ENCODE measurements at regions not wholly inside any gene's neighbourhood (a gene's known extent, or its start where the extent isn't known, plus 50 kb on each side); places are given as distances from the start of the nearest gene placed in this dataset.

DNA sequence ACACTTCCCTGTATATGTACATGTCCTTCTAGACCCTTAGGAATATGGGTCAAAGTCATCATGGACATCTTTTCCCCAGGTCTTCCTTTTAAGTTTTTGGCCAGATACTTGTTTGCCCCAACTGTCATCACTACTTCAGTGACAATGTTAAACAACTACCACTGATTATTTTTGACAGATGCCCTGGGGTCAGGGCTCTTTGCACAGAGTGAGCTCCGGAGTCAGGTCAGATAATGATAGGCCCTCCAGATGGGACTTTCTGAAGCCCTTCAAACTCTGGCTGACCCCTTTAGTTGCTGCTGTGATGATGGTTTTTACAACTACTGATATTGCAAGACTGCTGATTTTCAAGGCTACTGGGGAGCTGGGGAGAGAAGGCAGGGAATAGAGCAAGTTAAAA, 449.4 kb upstream of the HS6ST1 start:
- DNase-seq (ENCODE audit: insufficient read length, low spot score), result no peak
- no peak for FAIRE-seq
- TF ChIP-seq SPI1 (IDR thresholded peaks at IDR 0.05; ENCODE audit: low read depth, low read length), result no peak
- no peak for TF ChIP-seq POLR2A (IDR thresholded peaks at IDR 0.05; ENCODE audit: low read depth, low read length)
- no peak for TF ChIP-seq POU2F2 (IDR thresholded peaks at IDR 0.05; ENCODE audit: low read depth, low read length)
- TF ChIP-seq POLR2AphosphoS5 (IDR thresholded peaks at IDR 0.05; ENCODE audit: low read depth, low read length), result no peak
- TF ChIP-seq PAX5 (IDR thresholded peaks at IDR 0.05; ENCODE audit: insufficient read depth, low read length, severe bottlenecking), result no peak
- TF ChIP-seq TAF1 (IDR thresholded peaks at IDR 0.05; ENCODE audit: low read depth, low read length), result no peak

DNA sequence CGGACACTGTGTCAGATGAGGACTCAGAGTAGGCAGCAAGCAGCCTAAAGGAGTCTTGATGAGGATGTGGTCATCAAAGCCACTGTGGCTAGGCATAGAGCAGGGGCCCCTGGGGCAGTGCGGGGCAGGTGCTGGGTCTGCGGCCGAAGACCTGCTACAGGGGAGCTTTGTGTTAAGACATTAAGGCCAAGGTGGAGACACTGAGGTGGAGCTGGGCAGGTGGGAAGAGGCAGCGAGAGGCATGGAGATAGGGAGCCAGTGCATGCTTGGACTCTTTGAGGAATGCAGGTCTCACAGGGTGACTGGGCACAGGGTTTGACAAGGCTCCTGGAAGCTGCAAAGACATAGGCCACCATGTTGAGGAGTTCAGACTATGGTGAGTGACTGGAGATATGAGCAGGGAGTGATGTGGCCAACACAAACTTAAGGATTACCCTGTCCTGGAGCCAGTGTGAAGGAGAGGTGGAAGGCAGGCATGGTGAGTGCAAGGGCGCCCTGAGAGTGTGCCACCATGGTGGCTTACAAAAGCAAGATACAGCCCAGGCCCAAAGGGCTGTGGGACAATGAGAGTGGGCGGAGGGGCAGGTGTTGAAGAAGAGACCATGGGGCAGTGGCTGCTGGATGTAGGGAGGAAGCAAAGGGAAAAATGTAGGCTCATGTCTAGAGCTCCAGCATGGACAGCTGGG, 450.9 kb upstream of the HS6ST1 start:
- DNase-seq (ENCODE audit: insufficient read length, low spot score) (no peak), FAIRE-seq (no peak)
- TF ChIP-seq POLR2A (IDR thresholded peaks at IDR 0.05; ENCODE audit: low read depth, low read length), result no peak

DNA sequence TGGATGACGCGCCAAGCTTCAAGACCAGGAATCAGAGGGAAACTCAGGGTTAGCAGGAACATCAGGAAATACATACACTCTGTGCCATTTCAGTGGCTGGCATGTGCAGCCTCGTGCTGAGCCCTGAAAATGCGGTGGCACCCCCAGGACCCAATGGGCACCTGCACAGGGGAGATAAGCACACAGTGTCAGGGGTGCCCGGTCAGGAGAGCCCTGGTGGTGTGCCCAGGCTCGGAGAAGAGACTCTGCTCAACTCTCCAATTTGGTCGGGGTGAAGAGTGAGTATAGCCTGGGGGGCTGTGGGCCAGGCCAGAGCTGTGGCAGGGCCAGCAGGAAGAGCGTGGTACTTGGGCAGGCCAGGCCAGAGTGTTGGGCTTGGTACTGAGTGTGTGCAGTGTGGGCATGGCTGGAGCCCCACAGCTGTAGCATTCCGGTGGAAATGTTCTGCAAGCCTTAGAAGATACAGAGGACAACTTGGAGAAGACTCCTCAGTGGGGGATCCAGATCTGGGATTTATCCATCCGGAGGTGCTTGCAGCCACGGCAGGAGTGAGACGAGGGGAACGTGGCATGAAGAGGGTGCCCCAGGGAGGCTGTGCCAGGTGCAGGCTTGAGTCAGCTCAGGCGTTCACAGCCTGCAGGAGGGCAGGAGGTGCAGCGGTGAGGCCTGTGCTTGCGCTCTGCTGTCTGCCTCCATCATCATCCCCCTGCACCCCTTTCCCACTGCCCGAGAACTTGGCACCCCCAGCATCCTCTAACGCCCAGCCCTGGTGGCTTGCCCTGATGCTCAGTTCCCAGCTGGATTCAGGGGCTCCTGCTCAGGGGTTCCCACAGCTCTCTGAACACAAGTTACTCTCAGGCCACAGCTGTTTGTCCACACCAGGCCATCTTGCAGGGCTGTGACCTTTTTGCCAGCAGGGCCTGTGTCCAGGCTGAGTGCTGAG, 451.7 kb upstream of the HS6ST1 start:
- TF ChIP-seq TAF1 (IDR thresholded peaks at IDR 0.05; ENCODE audit: low read depth, low read length) (no peak), SPI1 (IDR thresholded peaks at IDR 0.05; ENCODE audit: low read depth, low read length) (no peak), POLR2AphosphoS5 (IDR thresholded peaks at IDR 0.05; ENCODE audit: low read depth, low read length) (no peak), POU2F2 (IDR thresholded peaks at IDR 0.05; ENCODE audit: low read depth, low read length) (no peak), PAX5 (IDR thresholded peaks at IDR 0.05; ENCODE audit: insufficient read depth, low read length, severe bottlenecking) (no peak), POLR2A (IDR thresholded peaks at IDR 0.05; ENCODE audit: low read depth, low read length) (no peak)
- DNase-seq (ENCODE audit: insufficient read length, low spot score), result no peak
- no peak for FAIRE-seq

DNA sequence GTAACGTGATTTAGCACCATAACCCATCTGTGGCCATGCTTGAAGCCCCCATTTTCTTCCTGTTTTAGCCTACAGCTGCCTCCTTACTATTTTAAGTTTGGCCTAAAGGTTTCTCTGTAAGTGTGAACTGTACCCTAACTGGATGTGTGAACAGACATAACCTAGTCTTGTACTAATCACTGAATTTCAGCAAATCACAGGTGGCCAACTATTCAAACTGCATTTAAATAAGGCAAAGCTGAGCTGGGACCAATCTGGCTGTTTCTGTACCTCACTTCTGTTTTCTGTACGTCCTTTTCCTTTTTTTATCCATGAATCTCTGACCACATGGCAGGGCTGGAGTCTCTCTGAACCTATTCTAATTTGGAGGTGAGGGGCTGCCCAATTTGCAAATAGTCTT, 452.7 kb upstream of the HS6ST1 start:
- no peak for TF ChIP-seq TAF1 (IDR thresholded peaks at IDR 0.05; ENCODE audit: low read depth, low read length)
- TF ChIP-seq PAX5 (IDR thresholded peaks at IDR 0.05; ENCODE audit: insufficient read depth, low read length, severe bottlenecking), result no peak
- TF ChIP-seq POU2F2 (IDR thresholded peaks at IDR 0.05; ENCODE audit: low read depth, low read length), result no peak
- TF ChIP-seq POLR2AphosphoS5 (IDR thresholded peaks at IDR 0.05; ENCODE audit: low read depth, low read length), result no peak
- TF ChIP-seq POLR2A (IDR thresholded peaks at IDR 0.05; ENCODE audit: low read depth, low read length), result no peak
- TF ChIP-seq SPI1 (IDR thresholded peaks at IDR 0.05; ENCODE audit: low read depth, low read length), result no peak
- FAIRE-seq, result no peak
- no peak for DNase-seq (ENCODE audit: insufficient read length, low spot score)

DNA sequence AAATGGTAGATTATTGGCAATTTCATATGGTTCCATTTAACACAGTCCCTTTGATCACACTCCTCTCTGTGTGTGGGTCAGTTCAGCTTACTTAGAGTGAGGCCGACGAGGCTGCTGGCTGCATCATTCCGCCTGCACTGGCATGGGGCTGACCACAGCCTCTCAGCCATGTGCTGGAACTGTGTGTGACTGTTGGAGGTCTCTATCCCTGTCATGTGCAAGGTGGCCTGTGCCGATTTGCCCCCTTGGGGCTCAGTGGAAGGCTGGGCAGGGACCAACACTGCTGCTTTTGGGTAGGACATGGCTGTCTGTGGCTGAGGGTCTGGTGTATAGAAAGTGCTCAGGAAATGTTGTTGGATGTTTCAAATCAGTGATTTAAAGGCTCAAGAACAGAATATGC, 454.0 kb upstream of the HS6ST1 start:
- TF ChIP-seq POLR2AphosphoS5 (IDR thresholded peaks at IDR 0.05; ENCODE audit: low read depth, low read length), result no peak
- TF ChIP-seq TAF1 (IDR thresholded peaks at IDR 0.05; ENCODE audit: low read depth, low read length), result no peak
- TF ChIP-seq POLR2A (IDR thresholded peaks at IDR 0.05; ENCODE audit: low read depth, low read length), result no peak
- no peak for TF ChIP-seq SPI1 (IDR thresholded peaks at IDR 0.05; ENCODE audit: low read depth, low read length)
- no peak for TF ChIP-seq POU2F2 (IDR thresholded peaks at IDR 0.05; ENCODE audit: low read depth, low read length)
- TF ChIP-seq PAX5 (IDR thresholded peaks at IDR 0.05; ENCODE audit: insufficient read depth, low read length, severe bottlenecking), result no peak
- FAIRE-seq, result no peak
- DNase-seq (ENCODE audit: insufficient read length, low spot score), result no peak

DNA sequence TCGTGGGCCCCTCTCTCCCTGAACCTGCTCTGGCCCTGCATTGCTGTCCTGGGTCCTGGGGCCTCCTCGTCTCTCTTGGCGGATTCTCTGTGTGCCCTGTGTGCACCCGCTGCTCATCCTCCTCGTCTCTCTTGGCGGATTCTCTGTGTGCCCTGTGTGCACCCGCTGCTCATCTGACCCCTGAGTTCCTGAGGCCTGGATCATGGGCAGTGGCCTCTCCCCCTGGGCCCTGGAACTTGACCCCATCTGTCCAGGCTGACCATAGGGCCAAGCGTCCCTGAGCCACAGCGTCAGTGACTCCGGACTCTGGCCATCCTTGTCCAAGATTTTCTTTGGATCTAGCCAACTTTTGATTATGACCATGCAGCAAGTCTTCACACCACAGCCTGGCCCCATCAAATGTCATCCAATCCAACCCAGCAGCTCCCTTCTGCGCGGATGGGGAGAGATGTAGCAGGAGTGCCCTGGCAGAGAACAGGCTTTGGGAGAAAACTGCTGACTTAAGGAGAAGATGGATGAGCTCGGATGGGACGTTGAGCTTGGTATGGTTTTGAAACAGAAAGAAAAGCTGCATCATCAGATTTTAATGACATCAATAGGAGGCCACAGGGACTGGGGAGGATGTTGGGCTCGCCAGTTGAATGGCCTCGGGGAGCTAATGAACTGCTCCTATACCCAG, 455.1 kb upstream of the HS6ST1 start:
- DNase-seq (ENCODE audit: insufficient read length, low spot score) (no peak), FAIRE-seq (no peak)
- TF ChIP-seq POLR2AphosphoS5 (IDR thresholded peaks at IDR 0.05; ENCODE audit: low read depth, low read length), result no peak
- TF ChIP-seq PAX5 (IDR thresholded peaks at IDR 0.05; ENCODE audit: insufficient read depth, low read length, severe bottlenecking), result no peak
- no peak for TF ChIP-seq POU2F2 (IDR thresholded peaks at IDR 0.05; ENCODE audit: low read depth, low read length)
- no peak for TF ChIP-seq POLR2A (IDR thresholded peaks at IDR 0.05; ENCODE audit: low read depth, low read length)
- TF ChIP-seq TAF1 (IDR thresholded peaks at IDR 0.05; ENCODE audit: low read depth, low read length), result no peak
- no peak for TF ChIP-seq SPI1 (IDR thresholded peaks at IDR 0.05; ENCODE audit: low read depth, low read length)

DNA sequence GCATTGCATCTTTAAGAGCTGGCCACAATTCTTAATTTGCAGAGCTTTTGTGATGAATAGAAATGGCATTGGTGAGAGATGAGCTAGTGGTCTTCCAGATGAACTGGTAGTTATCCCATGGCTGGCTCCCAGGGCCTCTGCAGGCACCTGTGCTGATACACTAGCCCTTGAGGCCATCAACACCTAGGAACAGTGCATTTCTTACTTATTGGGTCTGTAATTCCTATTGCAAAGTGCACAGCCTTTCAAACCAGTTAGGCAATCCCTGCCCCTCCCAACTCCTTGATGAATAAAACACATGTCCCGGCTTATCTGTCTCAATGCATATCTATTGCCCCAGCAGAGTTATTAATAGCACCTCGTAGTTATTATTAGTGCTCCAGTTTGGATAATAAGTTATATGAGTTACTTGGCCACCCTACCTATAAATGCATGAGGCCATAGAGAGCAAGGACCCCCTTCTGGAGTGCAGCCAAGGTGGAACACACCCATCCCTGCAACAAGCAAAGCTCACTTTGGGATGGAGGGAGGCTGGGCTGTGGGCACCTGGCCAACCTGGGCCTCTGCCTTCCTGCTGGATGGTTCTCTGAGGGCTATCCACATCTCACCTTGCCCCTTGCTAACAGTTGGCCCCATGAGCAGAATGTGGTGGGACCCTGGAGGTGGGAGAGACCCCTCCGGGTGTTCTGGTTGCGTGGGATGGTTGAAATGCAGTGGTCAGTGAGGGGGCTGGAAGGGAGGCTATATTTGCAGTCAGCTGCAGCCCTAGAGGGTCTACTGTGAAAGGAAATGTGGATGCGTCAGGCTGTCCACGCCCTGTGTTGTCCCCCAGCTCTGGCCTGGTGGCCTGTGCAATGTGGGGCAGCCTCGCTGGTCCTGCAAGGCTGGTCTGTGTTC, 455.9 kb upstream of the HS6ST1 start:
- TF ChIP-seq POU2F2 (IDR thresholded peaks at IDR 0.05; ENCODE audit: low read depth, low read length) (no peak), TAF1 (IDR thresholded peaks at IDR 0.05; ENCODE audit: low read depth, low read length) (no peak), SPI1 (IDR thresholded peaks at IDR 0.05; ENCODE audit: low read depth, low read length) (no peak), POLR2AphosphoS5 (IDR thresholded peaks at IDR 0.05; ENCODE audit: low read depth, low read length) (no peak), POLR2A (IDR thresholded peaks at IDR 0.05; ENCODE audit: low read depth, low read length) (no peak), PAX5 (IDR thresholded peaks at IDR 0.05; ENCODE audit: insufficient read depth, low read length, severe bottlenecking) (no peak)
- FAIRE-seq (no peak), DNase-seq (ENCODE audit: insufficient read length, low spot score) (no peak)

DNA sequence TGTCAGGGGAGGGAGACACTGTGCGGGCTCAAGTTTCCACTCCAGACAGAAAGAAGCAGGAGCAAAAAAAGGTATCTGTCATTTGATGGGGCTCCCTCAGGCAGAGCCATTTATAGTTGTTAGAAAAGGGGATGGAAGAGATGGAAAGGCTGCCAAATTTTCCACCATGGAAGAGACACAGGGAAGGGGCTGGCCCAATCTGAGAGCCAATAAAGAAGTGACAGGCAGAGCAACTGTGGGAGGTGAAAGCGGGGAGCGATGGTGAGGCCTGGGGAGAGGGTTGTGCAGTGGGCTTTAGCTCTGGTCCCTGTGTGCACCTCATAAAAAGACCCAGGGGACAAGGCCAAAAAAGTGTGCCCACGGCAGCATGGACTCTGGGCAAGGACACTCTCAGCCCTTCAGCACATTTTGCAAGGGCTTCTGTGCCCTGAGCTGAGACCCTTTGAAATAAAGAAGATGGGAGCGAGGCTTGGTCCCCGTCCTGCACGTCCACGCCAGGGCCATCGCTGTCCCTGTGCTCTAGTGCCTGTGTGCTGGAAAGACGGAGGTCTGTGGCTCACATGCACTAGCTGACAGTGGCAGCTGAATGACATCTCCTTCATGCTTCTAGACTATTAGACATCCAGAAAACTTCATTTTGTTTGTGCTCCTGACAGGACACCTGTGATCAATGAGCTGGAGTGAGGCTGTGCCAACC, 456.7 kb upstream of the HS6ST1 start:
- FAIRE-seq (no peak), DNase-seq (ENCODE audit: insufficient read length, low spot score) (no peak)
- TF ChIP-seq PAX5 (IDR thresholded peaks at IDR 0.05; ENCODE audit: insufficient read depth, low read length, severe bottlenecking) (no peak), SPI1 (IDR thresholded peaks at IDR 0.05; ENCODE audit: low read depth, low read length) (no peak), TAF1 (IDR thresholded peaks at IDR 0.05; ENCODE audit: low read depth, low read length) (no peak), POLR2A (IDR thresholded peaks at IDR 0.05; ENCODE audit: low read depth, low read length) (no peak), POLR2AphosphoS5 (IDR thresholded peaks at IDR 0.05; ENCODE audit: low read depth, low read length) (no peak), POU2F2 (IDR thresholded peaks at IDR 0.05; ENCODE audit: low read depth, low read length) (no peak)
